Common myeloid progenitor, CD34-positive (primary cell): ENCODE measurements at regions not wholly inside any gene's neighbourhood (a gene's known extent, or its start where the extent isn't known, plus 50 kb on each side); places are given as distances from the start of the nearest gene placed in this dataset.
"Not testable (repeated sequence)": the region's sequence is repeated elsewhere in the genome, so short reads cannot be mapped to it uniquely, and the experiment has no call there.

Experiments used
- CTCF ChIA-PET: fragments of 350-600 bp; sonication (Branson Sonifier 250); formaldehyde crosslinking; loops from one replicate; lab custom pipeline; 2021; ENCODE audit warnings: antibody characterized with exemption; lab: Charles Lee
- POLR2A ChIA-PET: fragments of 350-600 bp; sonication (Branson Sonifier 250); formaldehyde crosslinking; loops from one replicate; lab custom pipeline; 2021; ENCODE audit warnings: antibody characterized with exemption; lab: Charles Lee
- DNase-seq, 3 donors: peaks; one replicate each; pipeline versions ENCODE4 v3.0.0 to v3.0.0-alpha.2; 2013
- H3K27ac ChIP-seq, 2 experiments: 1 replicate in 1 of 2; 2 replicates in 1 of 2; pipeline ENCODE4 v1.7.0; 2013; ENCODE audit warnings: inconsistent platforms in 2 of 2, low read length in 2 of 2, mild to moderate bottlenecking in 2 of 2, low read depth in 1 of 2, moderate library complexity in 1 of 2; ENCODE audit not compliant: severe bottlenecking in 2 of 2, insufficient read depth in 1 of 2, poor library complexity in 1 of 2
- H3K27me3 ChIP-seq, 5 experiments: replicated peaks in 2 of 5; 1 replicate in 3 of 5; 2 replicates in 2 of 5; pipeline versions ENCODE4 v1.6.1 to v1.7.0; 2013; ENCODE audit warnings: low read length in 4 of 5, mild to moderate bottlenecking in 2 of 5, moderate library complexity in 2 of 5, inconsistent platforms in 1 of 5; ENCODE audit not compliant: insufficient read depth in 5 of 5, control insufficient read depth in 4 of 5
- H3K36me3 ChIP-seq, 4 experiments: 1 replicate in 2 of 4; 2 replicates in 2 of 4; pipeline versions ENCODE4 v1.6.1 to v1.7.0; 2013; ENCODE audit warnings: low read length in 3 of 4, control low read depth in 1 of 4, mild to moderate bottlenecking in 1 of 4; ENCODE audit not compliant: control insufficient read depth in 4 of 4, insufficient read depth in 4 of 4
- H3K4me1 ChIP-seq, 4 experiments: 1 replicate in 3 of 4; 2 replicates in 1 of 4; pipeline versions ENCODE4 v1.6.1 to v1.7.1; 2013; ENCODE audit warnings: low read length in 3 of 4, mild to moderate bottlenecking in 3 of 4, control low read depth in 1 of 4, inconsistent platforms in 1 of 4, moderate library complexity in 1 of 4; ENCODE audit not compliant: control insufficient read depth in 4 of 4, insufficient read depth in 4 of 4; ENCODE audit errors: control extremely low read depth in 1 of 4
- H3K4me3 ChIP-seq, 7 experiments: 1 replicate in 4 of 7; 2 replicates in 3 of 7; pipeline versions ENCODE4 v1.5.1 to v1.7.0; 2013; ENCODE audit warnings: mild to moderate bottlenecking in 7 of 7, low read length in 6 of 7, moderate library complexity in 6 of 7, inconsistent platforms in 2 of 7, low read depth in 2 of 7, control low read depth in 1 of 7; ENCODE audit not compliant: insufficient read depth in 4 of 7, control insufficient read depth in 1 of 7; ENCODE audit errors: extremely low read depth in 1 of 7
- H3K9me3 ChIP-seq, 5 experiments: 1 replicate in 4 of 5; 2 replicates in 1 of 5; pipeline versions ENCODE4 v1.6.1 to v1.7.1; 2013; ENCODE audit warnings: low read length in 4 of 5, mild to moderate bottlenecking in 2 of 5, inconsistent platforms in 1 of 5, low read depth in 1 of 5, moderate library complexity in 1 of 5; ENCODE audit not compliant: control insufficient read depth in 4 of 5, insufficient read depth in 2 of 5; ENCODE audit errors: control extremely low read depth in 1 of 5
- WGBS: methylation state at CpG from one replicate; pipeline ENCODE4 v1.1.5; 2013; ENCODE audit not compliant: insufficient coverage; 5-methylcytosine and 5-hydroxymethylcytosine counted together

GRCh38 chr5:17032314-17032985 lies 96.4 kb upstream of the MYO10 start:
- POLR2A ChIA-PET, result not testable (repeated sequence)
- WGBS, result 93% methylated on average over 34 of the region's 43 CpGs

DNA sequence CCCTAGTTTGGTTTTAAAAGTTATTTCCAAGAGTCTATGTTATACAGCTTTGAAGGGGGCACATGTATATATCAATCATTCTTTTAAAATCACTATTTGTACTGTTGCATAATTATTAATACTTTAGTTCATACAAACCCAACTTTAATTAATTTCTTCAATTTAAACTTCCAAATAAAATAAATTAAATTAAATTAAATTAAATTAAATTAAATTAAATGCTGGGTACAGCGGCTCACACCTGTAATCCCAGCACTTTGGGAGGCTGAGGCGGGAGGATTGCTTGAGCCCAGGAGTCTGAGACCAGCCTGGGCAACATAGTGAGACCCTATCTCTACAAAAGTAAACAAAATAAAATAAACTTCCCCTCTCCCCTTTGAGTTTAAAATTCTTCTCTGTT lies 98.9 kb upstream of the MYO10 start:
- WGBS, result no CpG with 5 or more reads among the region's 2 CpGs
- H3K4me3 ChIP-seq, H3K9me3 ChIP-seq, POLR2A ChIA-PET, H3K27me3 ChIP-seq, DNase-seq, H3K27ac ChIP-seq, H3K4me1 ChIP-seq, H3K36me3 ChIP-seq: not testable (repeated sequence)
- CTCF ChIA-PET, result interaction anchor here (1.1 kb wide), 1 partner anchor 13 kb away, joined by 4 read pairs; no protein-coding TSS in a partner anchor

More at GRCh38 chr5:17032314-17032985, 96.4 kb upstream of the MYO10 start:
- not testable (repeated sequence) for H3K27ac ChIP-seq, H3K4me3 ChIP-seq, H3K4me1 ChIP-seq, DNase-seq, H3K36me3 ChIP-seq, H3K9me3 ChIP-seq, H3K27me3 ChIP-seq
- CTCF ChIA-PET, result interaction anchor here (1.0 kb wide), 1 partner anchor 267 kb away, joined by 3 read pairs; no protein-coding TSS in a partner anchor

DNA sequence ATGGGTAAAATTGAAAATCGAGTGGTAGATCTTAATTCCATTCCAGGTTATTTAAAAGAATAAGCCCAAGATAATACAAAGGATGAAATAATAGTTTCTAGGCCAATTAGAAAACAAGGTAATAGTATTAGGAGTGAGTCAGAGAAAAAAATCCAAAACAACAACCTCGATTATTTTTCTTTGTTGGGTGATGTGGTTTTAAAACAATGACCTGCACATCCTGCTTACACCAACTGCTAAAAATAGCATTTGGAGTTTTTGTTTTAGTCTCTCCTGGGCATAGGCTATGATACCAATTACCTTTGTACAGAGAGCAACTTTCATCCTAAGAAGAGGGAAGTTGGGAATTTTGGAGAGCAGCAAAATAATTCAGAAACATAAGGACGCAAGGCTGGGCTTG lies 101.7 kb upstream of the MYO10 start:
- H3K27ac ChIP-seq, result no peak overlapping the region
- no peak overlapping the region for H3K4me3 ChIP-seq
- DNase-seq, result peak in 2 of 3 donors; percentile 15 to 38
- H3K4me1 ChIP-seq, result no peaks in the 10 kb centered on the region
- 88% methylated on average over 1 of the region's 3 CpGs for WGBS
- POLR2A ChIA-PET, result no interaction called here
- no peaks in the 10 kb centered on the region for H3K27me3 ChIP-seq
- H3K36me3 ChIP-seq, result no peaks in the 10 kb centered on the region
- CTCF ChIA-PET, result interaction anchor here (1.1 kb wide), 1 partner anchor 94 kb away, joined by 5 read pairs; no protein-coding TSS in a partner anchor
- no peaks in the 10 kb centered on the region for H3K9me3 ChIP-seq

GRCh38 chr5:17039170-17039569 lies 103.1 kb upstream of the MYO10 start:
- no peak for DNase-seq
- Histone ChIP-seq H3K4me1 (no peaks in the 10 kb centered on the region), H3K36me3 (no peaks in the 10 kb centered on the region), H3K27ac (no peak overlapping the region), H3K27me3 (no peaks in the 10 kb centered on the region), H3K9me3 (no peaks in the 10 kb centered on the region), H3K4me3 (no peak overlapping the region)
- POLR2A ChIA-PET, result interaction anchor here (0.7 kb wide), 1 partner anchor 365 kb away, joined by 4 read pairs; no protein-coding TSS in a partner anchor
- CTCF ChIA-PET, result interaction anchor here (1.1 kb wide), 1 partner anchor 93 kb away, joined by 5 read pairs; no protein-coding TSS in a partner anchor
- 100% methylated on average over 1 of the region's 2 CpGs for WGBS

- Histone ChIP-seq H3K9me3 (no peaks in the 10 kb centered on the region), H3K27ac (no peak overlapping the region), H3K27me3 (no peaks in the 10 kb centered on the region), H3K36me3 (no peaks in the 10 kb centered on the region), H3K4me1 (no peaks in the 10 kb centered on the region), H3K4me3 (no peak overlapping the region)
- no peak for DNase-seq
- CTCF ChIA-PET, result interaction anchor here (0.9 to 1.3 kb wide), 2 partner anchors 11 to 14 kb away, joined by 3 read pairs; no protein-coding TSS in a partner anchor
- WGBS, result 100% methylated on average over 2 of the region's 5 CpGs
- POLR2A ChIA-PET, result no interaction called here
Measured at GRCh38 chr5:17042041-17042440, 106.0 kb upstream of the MYO10 start.

GRCh38 chr5:17046320-17046719 lies 110.2 kb upstream of the MYO10 start:
- H3K27me3 ChIP-seq, result no peaks in the 10 kb centered on the region
- H3K36me3 ChIP-seq, result no peaks in the 10 kb centered on the region
- H3K9me3 ChIP-seq, result no peaks in the 10 kb centered on the region
- no peaks in the 10 kb centered on the region for H3K4me1 ChIP-seq
- no peak overlapping the region for H3K27ac ChIP-seq
- POLR2A ChIA-PET, result no interaction called here
- CTCF ChIA-PET, result interaction anchor here (1.1 kb wide), 1 partner anchor 16 kb away, joined by 3 read pairs; no protein-coding TSS in a partner anchor
- DNase-seq, result no peak
- no peak overlapping the region for H3K4me3 ChIP-seq

GRCh38 chr5:17050236-17050635 lies 114.1 kb upstream of the MYO10 start:
- no peaks in the 10 kb centered on the region for H3K27me3 ChIP-seq
- no peaks in the 10 kb centered on the region for H3K9me3 ChIP-seq
- no peak overlapping the region for H3K27ac ChIP-seq
- no peaks in the 10 kb centered on the region for H3K4me1 ChIP-seq
- ChIA-PET POLR2A (no interaction called here), CTCF (interaction anchor here (0.7 to 1.3 kb wide), 2 partner anchors 10 to 110 kb away, joined by 3 read pairs; no protein-coding TSS in a partner anchor)
- DNase-seq, result no peak
- H3K4me3 ChIP-seq, result no peak overlapping the region
- WGBS, result 97% methylated on average over 3 of the region's 3 CpGs
- no peaks in the 10 kb centered on the region for H3K36me3 ChIP-seq
